Ishikawa (cell line): ENCODE measurements at regions not wholly inside any gene's neighbourhood (a gene's known extent, or its start where the extent isn't known, plus 50 kb on each side); places are given as distances from the start of the nearest gene placed in this dataset.

Experiments used
- EP300 ChIP-seq: IDR thresholded peaks from 2 replicates; pipeline ENCODE4 v1.6.1; 2012; ENCODE audit warnings: borderline replicate concordance
- TAF1 ChIP-seq: IDR thresholded peaks from 2 replicates; pipeline ENCODE4 v1.6.1; 2012; ENCODE audit warnings: low read depth, mild to moderate bottlenecking
- TCF12 ChIP-seq: IDR thresholded peaks from 2 replicates; pipeline ENCODE4 v1.6.1; 2012; ENCODE audit warnings: low read depth
- TF ChIP-seq, protein P1 (sequence below): IDR thresholded peaks from 2 replicates; pipeline ENCODE4 v1.6.1; 2012
- TF ChIP-seq, protein P2 (sequence below): IDR thresholded peaks from 2 replicates; pipeline ENCODE4 v1.6.1; 2012; ENCODE audit warnings: low read depth, mild to moderate bottlenecking

DNA sequence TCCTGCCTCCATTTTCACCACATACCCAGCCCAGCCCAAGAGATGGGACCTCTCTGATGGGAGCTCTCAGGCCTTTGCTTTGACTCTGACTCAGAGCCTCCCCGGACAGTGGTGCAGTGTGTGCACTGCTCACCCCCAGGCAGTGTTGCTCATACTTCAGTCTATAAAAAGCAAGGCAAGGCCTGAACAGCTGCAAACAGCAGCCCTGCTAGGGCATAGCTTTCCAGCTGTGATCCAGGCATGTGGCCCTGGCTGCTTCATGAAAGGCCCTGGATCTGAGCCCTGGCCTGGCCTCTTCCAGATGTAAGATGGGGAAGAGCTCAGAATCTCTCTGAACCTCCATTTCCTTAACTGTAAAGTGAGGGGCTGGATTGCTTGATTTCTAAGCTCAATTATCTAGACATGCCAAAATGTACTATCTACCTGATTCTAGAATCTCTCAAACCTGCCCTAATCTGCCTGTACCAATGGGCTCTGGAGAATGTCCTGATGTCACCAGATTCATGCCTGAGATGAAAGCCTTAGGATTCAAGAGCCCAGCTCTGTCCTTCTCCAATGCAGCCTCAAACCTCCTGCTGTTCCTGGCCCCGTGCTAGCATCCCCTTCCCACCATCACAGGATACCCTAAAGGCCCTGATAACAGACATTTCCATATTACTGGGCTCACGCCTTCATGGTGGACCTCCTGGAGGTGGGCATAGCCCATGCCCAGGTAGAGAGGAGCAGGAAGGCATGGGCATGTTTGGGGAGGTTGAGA, 206.9 kb downstream of the ARL4C start:
- TF ChIP-seq, protein P1, sequence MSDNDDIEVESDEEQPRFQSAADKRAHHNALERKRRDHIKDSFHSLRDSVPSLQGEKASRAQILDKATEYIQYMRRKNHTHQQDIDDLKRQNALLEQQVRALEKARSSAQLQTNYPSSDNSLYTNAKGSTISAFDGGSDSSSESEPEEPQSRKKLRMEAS, result no peak
- TF ChIP-seq TCF12, result no peak
- TF ChIP-seq, protein P2, sequence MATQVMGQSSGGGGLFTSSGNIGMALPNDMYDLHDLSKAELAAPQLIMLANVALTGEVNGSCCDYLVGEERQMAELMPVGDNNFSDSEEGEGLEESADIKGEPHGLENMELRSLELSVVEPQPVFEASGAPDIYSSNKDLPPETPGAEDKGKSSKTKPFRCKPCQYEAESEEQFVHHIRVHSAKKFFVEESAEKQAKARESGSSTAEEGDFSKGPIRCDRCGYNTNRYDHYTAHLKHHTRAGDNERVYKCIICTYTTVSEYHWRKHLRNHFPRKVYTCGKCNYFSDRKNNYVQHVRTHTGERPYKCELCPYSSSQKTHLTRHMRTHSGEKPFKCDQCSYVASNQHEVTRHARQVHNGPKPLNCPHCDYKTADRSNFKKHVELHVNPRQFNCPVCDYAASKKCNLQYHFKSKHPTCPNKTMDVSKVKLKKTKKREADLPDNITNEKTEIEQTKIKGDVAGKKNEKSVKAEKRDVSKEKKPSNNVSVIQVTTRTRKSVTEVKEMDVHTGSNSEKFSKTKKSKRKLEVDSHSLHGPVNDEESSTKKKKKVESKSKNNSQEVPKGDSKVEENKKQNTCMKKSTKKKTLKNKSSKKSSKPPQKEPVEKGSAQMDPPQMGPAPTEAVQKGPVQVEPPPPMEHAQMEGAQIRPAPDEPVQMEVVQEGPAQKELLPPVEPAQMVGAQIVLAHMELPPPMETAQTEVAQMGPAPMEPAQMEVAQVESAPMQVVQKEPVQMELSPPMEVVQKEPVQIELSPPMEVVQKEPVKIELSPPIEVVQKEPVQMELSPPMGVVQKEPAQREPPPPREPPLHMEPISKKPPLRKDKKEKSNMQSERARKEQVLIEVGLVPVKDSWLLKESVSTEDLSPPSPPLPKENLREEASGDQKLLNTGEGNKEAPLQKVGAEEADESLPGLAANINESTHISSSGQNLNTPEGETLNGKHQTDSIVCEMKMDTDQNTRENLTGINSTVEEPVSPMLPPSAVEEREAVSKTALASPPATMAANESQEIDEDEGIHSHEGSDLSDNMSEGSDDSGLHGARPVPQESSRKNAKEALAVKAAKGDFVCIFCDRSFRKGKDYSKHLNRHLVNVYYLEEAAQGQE, result no peak
- no peak for TF ChIP-seq EP300
- no peak for TF ChIP-seq TAF1
